ENCODE measurements at regions not wholly inside any gene's neighbourhood (a gene's known extent, or its start where the extent isn't known, plus 50 kb on each side); places are given as distances from the start of the nearest gene placed in this dataset.

DNA sequence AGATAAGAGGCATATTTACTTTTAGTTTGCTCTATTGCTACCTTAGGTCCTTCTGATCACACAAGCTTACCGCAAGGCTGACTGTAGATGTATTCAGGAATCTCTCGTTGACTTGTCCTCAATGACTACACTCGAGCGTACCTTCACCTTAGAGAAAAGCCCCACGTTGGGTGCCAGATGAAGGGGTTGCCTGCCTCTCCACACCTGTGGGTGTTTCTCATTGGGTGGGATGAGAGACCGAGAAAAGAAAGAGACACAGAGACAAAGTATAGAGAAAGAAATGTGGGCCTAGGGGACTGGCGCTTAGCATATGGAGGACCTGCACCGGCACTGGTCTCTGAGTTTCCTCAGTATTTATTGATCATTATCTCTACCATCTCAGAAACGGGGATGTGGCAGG, 51.8 kb downstream of the ASCL4 start:
- H3K27ac ChIP-seq (ENCODE audit: low read depth in 2 of 2, low read length in 2 of 2): no peak overlapping the region
- no peaks in the 10 kb centered on the region for H3K4me1 ChIP-seq (ENCODE audit: control insufficient read depth in 2 of 2, insufficient read depth in 2 of 2, low read length in 2 of 2)
- no peak overlapping the region for H3K9ac ChIP-seq (ENCODE audit: low read depth in 1 of 2, low read length in 2 of 2)
- no peaks in the 10 kb centered on the region for H3K36me3 ChIP-seq (ENCODE audit: control insufficient read depth in 2 of 2, insufficient read depth in 2 of 2, low read length in 2 of 2)
- H3K9me3 ChIP-seq (ENCODE audit: control insufficient read depth in 2 of 2, low read length in 2 of 2): peaks cover 2 to 3% of the 10 kb centered on the region in 2 donors
- no peaks in the 10 kb centered on the region for H3K27me3 ChIP-seq (ENCODE audit: control insufficient read depth in 2 of 2, insufficient read depth in 2 of 2, low read length in 2 of 2)
- no peak overlapping the region for H3K4me3 ChIP-seq (ENCODE audit: low read length in 2 of 2)

DNA sequence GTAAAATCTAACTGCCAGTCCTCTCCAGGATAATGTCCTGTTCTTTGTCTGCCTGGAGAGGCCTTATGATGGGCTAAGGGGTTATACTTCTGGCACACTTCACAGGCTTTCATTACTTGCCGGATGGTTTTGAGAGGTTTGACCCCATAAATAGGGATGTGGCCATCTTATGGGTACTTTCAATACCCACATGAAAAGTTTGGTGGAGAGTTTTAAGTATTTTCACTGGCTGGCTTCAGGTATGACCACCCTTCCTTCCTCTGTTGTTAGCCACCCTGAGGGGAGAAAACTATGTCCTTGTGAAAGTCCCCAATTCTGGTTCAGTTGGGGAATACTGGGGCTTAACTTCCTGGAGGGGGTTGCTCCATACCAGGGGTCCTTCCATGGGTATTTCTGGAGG, 54.8 kb downstream of the ASCL4 start:
- Histone ChIP-seq H3K27me3 (ENCODE audit: control insufficient read depth in 2 of 2, insufficient read depth in 2 of 2, low read length in 2 of 2) (peaks cover 0 to 3% of the 10 kb centered on the region in 2 donors), H3K36me3 (ENCODE audit: control insufficient read depth in 2 of 2, insufficient read depth in 2 of 2, low read length in 2 of 2) (no peaks in the 10 kb centered on the region), H3K9ac (ENCODE audit: low read depth in 1 of 2, low read length in 2 of 2) (no peak overlapping the region), H3K9me3 (ENCODE audit: control insufficient read depth in 2 of 2, low read length in 2 of 2) (peaks cover 2 to 3% of the 10 kb centered on the region in 2 donors), H3K27ac (ENCODE audit: low read depth in 2 of 2, low read length in 2 of 2) (no peak overlapping the region), H3K4me3 (ENCODE audit: low read length in 2 of 2) (no peak overlapping the region), H3K4me1 (ENCODE audit: control insufficient read depth in 2 of 2, insufficient read depth in 2 of 2, low read length in 2 of 2) (no peaks in the 10 kb centered on the region)

DNA sequence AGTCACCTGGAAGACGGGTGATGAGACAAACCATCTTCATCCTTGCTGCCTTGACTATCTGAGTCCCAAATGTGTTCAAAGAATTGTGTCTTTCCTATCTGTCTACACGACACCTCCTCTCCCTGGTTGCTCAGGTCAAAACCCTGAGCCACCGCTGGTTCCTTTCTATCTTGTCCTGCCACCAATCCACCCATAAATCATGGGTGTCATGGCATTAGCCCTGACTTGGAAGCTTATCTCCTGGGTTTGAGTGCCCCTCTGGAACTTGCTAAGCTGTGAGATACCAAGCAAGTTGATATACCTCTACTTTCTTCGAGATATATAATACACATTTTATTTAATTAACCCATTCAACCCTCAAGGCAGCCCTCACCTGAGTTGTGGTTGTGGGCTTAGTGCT, 57.9 kb downstream of the ASCL4 start:
- Histone ChIP-seq H3K27ac (ENCODE audit: low read depth in 2 of 2, low read length in 2 of 2) (no peak overlapping the region), H3K36me3 (ENCODE audit: control insufficient read depth in 2 of 2, insufficient read depth in 2 of 2, low read length in 2 of 2) (no peaks in the 10 kb centered on the region), H3K4me3 (ENCODE audit: low read length in 2 of 2) (no peak overlapping the region), H3K27me3 (ENCODE audit: control insufficient read depth in 2 of 2, insufficient read depth in 2 of 2, low read length in 2 of 2) (peaks cover 0 to 3% of the 10 kb centered on the region in 2 donors), H3K4me1 (ENCODE audit: control insufficient read depth in 2 of 2, insufficient read depth in 2 of 2, low read length in 2 of 2) (no peaks in the 10 kb centered on the region), H3K9ac (ENCODE audit: low read depth in 1 of 2, low read length in 2 of 2) (no peak overlapping the region), H3K9me3 (ENCODE audit: control insufficient read depth in 2 of 2, low read length in 2 of 2) (no peaks in the 10 kb centered on the region)

DNA sequence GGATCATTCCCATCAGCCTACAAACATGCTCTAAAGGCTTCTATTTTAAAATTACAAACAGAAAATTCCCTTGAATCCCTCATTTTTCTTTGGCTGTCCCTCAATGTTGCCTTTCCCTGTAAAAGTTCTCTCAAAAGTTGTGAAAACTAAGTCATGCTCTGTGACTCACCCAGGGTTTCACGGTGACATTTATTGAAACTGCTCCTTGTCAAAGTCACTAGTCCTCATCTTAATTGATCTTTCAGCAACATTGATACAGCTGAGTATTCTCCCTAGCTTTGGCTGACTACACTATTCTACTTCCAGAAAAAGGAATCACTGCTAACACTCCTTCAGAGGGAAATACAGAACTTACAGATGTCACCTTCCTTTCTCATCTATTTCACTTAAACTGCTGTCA, 65.7 kb downstream of the ASCL4 start:
- Histone ChIP-seq H3K27ac (ENCODE audit: low read depth in 2 of 2, low read length in 2 of 2) (no peak overlapping the region), H3K4me1 (ENCODE audit: control insufficient read depth in 2 of 2, insufficient read depth in 2 of 2, low read length in 2 of 2) (no peaks in the 10 kb centered on the region), H3K27me3 (ENCODE audit: control insufficient read depth in 2 of 2, insufficient read depth in 2 of 2, low read length in 2 of 2) (peaks cover 6 to 8% of the 10 kb centered on the region in 2 donors), H3K9me3 (ENCODE audit: control insufficient read depth in 2 of 2, low read length in 2 of 2) (no peaks in the 10 kb centered on the region), H3K36me3 (ENCODE audit: control insufficient read depth in 2 of 2, insufficient read depth in 2 of 2, low read length in 2 of 2) (no peaks in the 10 kb centered on the region), H3K4me3 (ENCODE audit: low read length in 2 of 2) (no peak overlapping the region), H3K9ac (ENCODE audit: low read depth in 1 of 2, low read length in 2 of 2) (no peak overlapping the region)

DNA sequence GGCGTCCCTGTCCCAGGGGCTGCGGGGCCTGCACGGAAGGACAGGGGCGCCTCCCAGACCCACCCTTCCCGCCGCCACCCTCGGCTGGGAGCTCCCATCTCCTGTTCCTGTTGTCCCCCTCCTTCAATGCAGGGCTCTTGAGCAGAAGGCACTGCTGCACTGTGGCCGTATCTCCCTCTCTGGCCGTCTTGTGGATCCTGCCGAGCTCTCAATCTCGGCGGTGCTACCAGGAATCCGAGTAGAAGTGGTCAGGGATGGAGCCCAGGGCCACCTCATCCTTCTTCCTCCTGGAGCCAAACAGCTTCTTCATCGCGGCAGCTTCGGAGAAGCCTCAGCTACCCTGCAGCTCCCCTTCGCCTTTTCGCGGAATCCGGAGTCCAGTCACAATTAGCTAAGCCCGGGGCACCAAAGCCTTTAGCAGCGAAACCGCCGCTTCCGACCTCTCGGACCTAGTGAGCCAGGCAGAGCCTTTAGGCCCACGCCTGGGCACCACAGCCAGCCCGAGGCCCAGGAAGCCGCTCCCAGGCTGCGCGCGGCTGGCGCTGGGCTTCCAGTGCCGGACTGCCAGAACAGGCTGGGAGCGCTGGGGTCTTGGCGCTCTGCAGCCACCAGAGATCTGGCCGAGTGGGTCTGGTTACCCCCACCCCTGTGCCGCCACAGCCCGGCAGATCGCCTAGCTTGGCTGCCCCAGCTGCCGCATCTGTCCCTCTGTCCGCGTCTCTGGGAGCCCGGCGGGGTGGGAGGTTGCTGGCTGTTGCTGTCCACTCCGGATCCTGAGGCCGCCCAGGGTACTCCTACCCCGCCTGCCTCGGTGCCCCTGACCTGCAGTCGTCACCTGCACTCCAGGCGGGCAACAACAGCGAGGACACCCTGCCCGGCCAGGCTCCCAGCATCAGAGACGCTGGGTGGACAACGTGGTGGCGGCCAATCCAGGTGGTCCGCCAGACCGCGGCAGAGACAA, 69.1 kb downstream of the ASCL4 start:
- no peak overlapping the region for H3K9ac ChIP-seq (ENCODE audit: low read depth in 1 of 2, low read length in 2 of 2)

DNA sequence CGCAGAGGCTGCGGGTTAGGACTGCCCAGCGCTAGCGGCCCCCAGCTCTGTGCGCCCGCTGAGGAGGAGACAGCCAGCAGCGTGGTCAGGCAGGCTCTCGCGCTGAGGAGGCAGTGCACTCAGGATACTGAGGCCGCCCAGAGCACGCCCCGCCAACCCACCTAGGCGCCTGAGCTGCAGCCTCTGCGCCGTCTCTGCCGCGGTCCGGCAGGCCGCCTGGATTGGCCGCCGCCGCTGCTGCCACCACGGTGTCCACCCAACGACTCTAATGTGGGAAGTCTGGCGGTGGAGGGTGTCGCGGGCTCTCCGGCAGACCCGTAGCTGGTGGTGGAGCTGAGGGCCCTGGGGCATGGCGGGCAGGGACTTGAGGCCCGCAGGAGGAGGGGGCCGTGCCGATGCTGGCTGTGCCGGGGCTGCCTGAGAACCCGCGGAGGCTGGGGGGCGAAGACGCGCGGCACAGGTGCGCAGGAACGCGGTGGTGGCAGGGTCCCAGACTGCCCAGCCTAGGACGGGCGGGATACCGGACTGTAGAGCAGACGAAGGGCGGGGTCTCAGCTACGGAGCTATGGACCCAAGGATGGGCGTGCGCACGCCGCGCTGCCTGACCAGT, 69.9 kb downstream of the ASCL4 start:
- Histone ChIP-seq H3K36me3 (ENCODE audit: control insufficient read depth in 2 of 2, insufficient read depth in 2 of 2, low read length in 2 of 2) (no peaks in the 10 kb centered on the region), H3K4me3 (ENCODE audit: low read length in 2 of 2) (no peak overlapping the region), H3K4me1 (ENCODE audit: control insufficient read depth in 2 of 2, insufficient read depth in 2 of 2, low read length in 2 of 2) (no peaks in the 10 kb centered on the region), H3K9me3 (ENCODE audit: control insufficient read depth in 2 of 2, low read length in 2 of 2) (no peaks in the 10 kb centered on the region), H3K9ac (ENCODE audit: low read depth in 1 of 2, low read length in 2 of 2) (no peak overlapping the region), H3K27me3 (ENCODE audit: control insufficient read depth in 2 of 2, insufficient read depth in 2 of 2, low read length in 2 of 2) (peaks cover 13 to 14% of the 10 kb centered on the region in 2 donors), H3K27ac (ENCODE audit: low read depth in 2 of 2, low read length in 2 of 2) (no peak overlapping the region)

More for the DNA sequence above, 69.1 kb downstream of the ASCL4 start:
- Histone ChIP-seq H3K36me3 (ENCODE audit: control insufficient read depth in 2 of 2, insufficient read depth in 2 of 2, low read length in 2 of 2) (no peaks in the 10 kb centered on the region), H3K27ac (ENCODE audit: low read depth in 2 of 2, low read length in 2 of 2) (no peak overlapping the region), H3K4me1 (ENCODE audit: control insufficient read depth in 2 of 2, insufficient read depth in 2 of 2, low read length in 2 of 2) (no peaks in the 10 kb centered on the region), H3K27me3 (ENCODE audit: control insufficient read depth in 2 of 2, insufficient read depth in 2 of 2, low read length in 2 of 2) (peaks cover 13 to 14% of the 10 kb centered on the region in 2 donors), H3K4me3 (ENCODE audit: low read length in 2 of 2) (no peak overlapping the region), H3K9me3 (ENCODE audit: control insufficient read depth in 2 of 2, low read length in 2 of 2) (no peaks in the 10 kb centered on the region)

DNA sequence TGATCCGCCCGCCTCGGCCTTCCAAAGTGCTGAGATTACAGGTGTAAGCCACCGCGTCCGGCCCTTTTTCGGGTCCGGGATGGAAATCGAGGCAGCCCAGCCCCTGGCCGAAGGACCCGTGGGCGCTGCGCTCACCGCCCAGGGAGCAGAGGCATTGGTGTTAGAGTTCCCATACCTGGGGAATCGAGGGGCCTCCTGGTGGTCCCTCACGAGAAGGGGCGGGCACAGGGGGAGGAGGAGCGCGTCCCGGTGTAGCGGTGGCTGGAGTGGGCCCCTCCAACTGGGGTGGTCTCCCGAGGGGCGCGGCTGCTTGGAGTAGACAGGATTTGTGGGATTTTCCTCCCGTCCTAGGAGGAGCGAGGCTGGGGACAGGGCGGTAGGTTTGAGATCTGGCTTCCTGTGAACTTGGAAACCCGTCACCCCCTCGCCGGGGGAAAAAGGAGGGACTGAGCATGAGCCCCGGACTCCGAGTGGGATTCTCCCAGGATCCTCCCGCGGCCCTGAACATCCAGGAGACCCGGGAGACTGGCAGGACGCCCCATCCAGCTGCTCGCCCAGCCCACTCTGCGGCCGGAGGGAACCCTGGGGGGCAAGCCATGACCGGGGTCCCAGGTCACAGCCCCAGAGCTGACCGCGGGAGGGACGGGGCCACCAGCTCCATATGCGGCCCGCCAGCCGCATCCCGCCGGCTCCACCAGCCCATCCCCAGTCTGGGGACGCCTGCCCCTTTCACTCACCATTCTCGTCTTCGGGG, 70.9 kb downstream of the ASCL4 start:
- Histone ChIP-seq H3K36me3 (ENCODE audit: control insufficient read depth in 2 of 2, insufficient read depth in 2 of 2, low read length in 2 of 2) (no peaks in the 10 kb centered on the region), H3K27ac (ENCODE audit: low read depth in 2 of 2, low read length in 2 of 2) (no peak overlapping the region), H3K4me3 (ENCODE audit: low read length in 2 of 2) (no peak overlapping the region), H3K9me3 (ENCODE audit: control insufficient read depth in 2 of 2, low read length in 2 of 2) (no peaks in the 10 kb centered on the region), H3K9ac (ENCODE audit: low read depth in 1 of 2, low read length in 2 of 2) (no peak overlapping the region), H3K27me3 (ENCODE audit: control insufficient read depth in 2 of 2, insufficient read depth in 2 of 2, low read length in 2 of 2) (peaks cover 11 to 14% of the 10 kb centered on the region in 2 donors), H3K4me1 (ENCODE audit: control insufficient read depth in 2 of 2, insufficient read depth in 2 of 2, low read length in 2 of 2) (no peaks in the 10 kb centered on the region)

DNA sequence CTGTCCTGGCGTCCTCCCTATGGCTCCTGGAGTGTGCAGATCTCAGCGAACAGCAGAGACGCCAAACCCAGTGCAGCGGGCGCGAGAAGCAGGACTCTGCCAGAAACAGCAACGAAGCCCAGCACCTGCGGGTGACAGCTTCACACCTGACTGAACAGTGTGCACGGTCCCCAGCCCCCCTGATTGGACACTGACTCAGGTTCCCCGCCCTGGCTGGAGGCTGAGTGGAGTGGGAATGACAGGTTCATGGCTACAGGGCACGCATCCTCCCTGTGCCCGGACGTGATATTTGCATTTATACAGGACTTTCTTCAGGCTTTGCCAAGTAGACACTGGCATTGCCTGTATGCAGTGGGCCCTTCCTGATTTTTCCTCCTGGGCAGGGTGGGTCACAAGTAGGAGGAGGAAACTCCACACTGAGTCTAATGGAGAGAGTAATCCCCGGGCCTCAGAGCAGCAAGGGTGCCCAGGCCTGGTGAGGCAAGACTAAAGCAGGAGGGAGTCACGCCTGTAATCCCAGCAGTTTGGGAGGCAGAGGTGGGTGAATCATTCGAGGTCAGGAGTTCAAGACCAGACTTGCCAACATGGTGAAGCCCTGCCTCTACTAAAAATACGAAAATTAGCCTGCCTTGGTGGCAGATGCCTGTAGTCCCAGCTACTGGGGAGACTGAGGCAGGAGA, 71.6 kb downstream of the ASCL4 start:
- Histone ChIP-seq H3K9ac (ENCODE audit: low read depth in 1 of 2, low read length in 2 of 2) (no peak overlapping the region), H3K4me1 (ENCODE audit: control insufficient read depth in 2 of 2, insufficient read depth in 2 of 2, low read length in 2 of 2) (no peaks in the 10 kb centered on the region), H3K9me3 (ENCODE audit: control insufficient read depth in 2 of 2, low read length in 2 of 2) (no peaks in the 10 kb centered on the region), H3K36me3 (ENCODE audit: control insufficient read depth in 2 of 2, insufficient read depth in 2 of 2, low read length in 2 of 2) (no peaks in the 10 kb centered on the region), H3K27me3 (ENCODE audit: control insufficient read depth in 2 of 2, insufficient read depth in 2 of 2, low read length in 2 of 2) (peaks cover 11 to 14% of the 10 kb centered on the region in 2 donors), H3K4me3 (ENCODE audit: low read length in 2 of 2) (no peak overlapping the region), H3K27ac (ENCODE audit: low read depth in 2 of 2, low read length in 2 of 2) (no peak overlapping the region)

DNA sequence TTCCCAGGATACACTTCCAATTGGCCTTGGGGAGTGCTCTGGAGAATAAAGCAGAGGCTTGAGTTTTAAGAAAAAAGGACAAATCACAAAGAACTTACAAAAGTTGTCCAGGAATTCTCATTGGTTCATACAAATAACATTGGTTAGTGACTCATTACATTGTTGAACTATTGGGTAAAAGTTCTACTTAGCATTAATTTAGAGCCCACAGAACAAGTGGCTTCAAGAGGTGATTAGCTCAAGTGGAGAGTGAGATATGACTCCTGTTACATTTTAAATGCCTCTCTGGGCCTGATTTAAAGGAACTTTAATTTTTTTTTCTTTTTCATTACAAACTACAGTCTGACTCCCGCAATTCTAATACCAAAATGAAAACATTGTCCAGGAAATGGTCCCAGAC, 72.9 kb downstream of the ASCL4 start:
- Histone ChIP-seq H3K9ac (ENCODE audit: low read depth in 1 of 2, low read length in 2 of 2) (no peak overlapping the region), H3K27me3 (ENCODE audit: control insufficient read depth in 2 of 2, insufficient read depth in 2 of 2, low read length in 2 of 2) (peaks cover 11 to 14% of the 10 kb centered on the region in 2 donors), H3K27ac (ENCODE audit: low read depth in 2 of 2, low read length in 2 of 2) (no peak overlapping the region), H3K4me1 (ENCODE audit: control insufficient read depth in 2 of 2, insufficient read depth in 2 of 2, low read length in 2 of 2) (no peaks in the 10 kb centered on the region), H3K9me3 (ENCODE audit: control insufficient read depth in 2 of 2, low read length in 2 of 2) (no peaks in the 10 kb centered on the region), H3K4me3 (ENCODE audit: low read length in 2 of 2) (no peak overlapping the region), H3K36me3 (ENCODE audit: control insufficient read depth in 2 of 2, insufficient read depth in 2 of 2, low read length in 2 of 2) (no peaks in the 10 kb centered on the region)

Measured in mucosa of rectum (tissue), 2 donors.